LNCaP clone FGC (cell line): ENCODE measurements at regions not wholly inside any gene's neighbourhood (a gene's known extent, or its start where the extent isn't known, plus 50 kb on each side); places are given as distances from the start of the nearest gene placed in this dataset.

Source experiments
- DNase-seq: peaks from one replicate; pipeline ENCODE4 v3.0.0-alpha.2; 2011; ENCODE audit warnings: low read depth
- H3K4me3 ChIP-seq: 2 replicates; pipeline ENCODE4 v1.5.1; 2011; ENCODE audit warnings: mild to moderate bottlenecking, low read depth, low read length, control low read depth
- TF ChIP-seq, protein P1 (sequence below): IDR thresholded peaks from 2 replicates; pipeline ENCODE4 v1.5.1; 2012; ENCODE audit warnings: mild to moderate bottlenecking; ENCODE audit not compliant: control insufficient read depth, insufficient read depth; ENCODE audit errors: extremely low read depth

- TF ChIP-seq, protein P1, sequence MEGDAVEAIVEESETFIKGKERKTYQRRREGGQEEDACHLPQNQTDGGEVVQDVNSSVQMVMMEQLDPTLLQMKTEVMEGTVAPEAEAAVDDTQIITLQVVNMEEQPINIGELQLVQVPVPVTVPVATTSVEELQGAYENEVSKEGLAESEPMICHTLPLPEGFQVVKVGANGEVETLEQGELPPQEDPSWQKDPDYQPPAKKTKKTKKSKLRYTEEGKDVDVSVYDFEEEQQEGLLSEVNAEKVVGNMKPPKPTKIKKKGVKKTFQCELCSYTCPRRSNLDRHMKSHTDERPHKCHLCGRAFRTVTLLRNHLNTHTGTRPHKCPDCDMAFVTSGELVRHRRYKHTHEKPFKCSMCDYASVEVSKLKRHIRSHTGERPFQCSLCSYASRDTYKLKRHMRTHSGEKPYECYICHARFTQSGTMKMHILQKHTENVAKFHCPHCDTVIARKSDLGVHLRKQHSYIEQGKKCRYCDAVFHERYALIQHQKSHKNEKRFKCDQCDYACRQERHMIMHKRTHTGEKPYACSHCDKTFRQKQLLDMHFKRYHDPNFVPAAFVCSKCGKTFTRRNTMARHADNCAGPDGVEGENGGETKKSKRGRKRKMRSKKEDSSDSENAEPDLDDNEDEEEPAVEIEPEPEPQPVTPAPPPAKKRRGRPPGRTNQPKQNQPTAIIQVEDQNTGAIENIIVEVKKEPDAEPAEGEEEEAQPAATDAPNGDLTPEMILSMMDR: no peak
- no peak for DNase-seq
- H3K4me3 ChIP-seq: no peak overlapping the region
These were observed 1153.9 kb upstream of the TMPRSS15 start for GRCh38 chr21:19557488-19557887.

DNA sequence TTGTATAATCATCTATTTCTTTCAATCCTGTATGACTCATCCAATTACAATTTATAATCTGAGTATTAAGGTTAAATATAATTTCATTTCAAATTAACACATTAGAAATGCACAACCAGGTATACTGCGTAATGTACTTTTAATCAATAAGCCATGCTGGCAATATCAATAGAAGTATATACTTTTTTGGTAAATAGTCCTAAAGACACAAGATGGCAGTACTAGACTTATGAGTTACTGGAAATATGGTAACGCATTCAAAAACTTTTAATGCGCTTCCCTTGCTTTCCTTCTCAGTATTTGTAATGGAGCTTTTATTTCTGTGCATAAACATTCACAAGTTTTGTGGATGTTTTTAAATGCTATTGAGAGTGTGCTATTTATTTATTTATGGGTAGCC, 1162.0 kb upstream of the TMPRSS15 start:
- TF ChIP-seq, protein P1: peak; percentile 38; the same call in 1 of the 2 replicates
- no peak overlapping the region for H3K4me3 ChIP-seq
- no peak for DNase-seq

- H3K4me3 ChIP-seq: no peak overlapping the region
- DNase-seq: peak; percentile 61
- TF ChIP-seq, protein P1: no peak
These were observed 1163.4 kb upstream of the TMPRSS15 start for GRCh38 chr21:19566975-19567374.

GRCh38 chr21:19577381-19577780, 1173.8 kb upstream of the TMPRSS15 start:
- no peak overlapping the region for H3K4me3 ChIP-seq
- DNase-seq: no peak
- TF ChIP-seq, protein P1: no peak

- no peak for DNase-seq
- TF ChIP-seq, protein P1: no peak
- no peak overlapping the region for H3K4me3 ChIP-seq
These were observed 1186.5 kb upstream of the TMPRSS15 start for GRCh38 chr21:19590044-19590443.

GRCh38 chr21:19603011-19603593, 1199.5 kb upstream of the TMPRSS15 start:
- TF ChIP-seq, protein P1: no peak
- H3K4me3 ChIP-seq: no peak overlapping the region
- DNase-seq: peak; percentile 83

GRCh38 chr21:19608101-19608621, 1204.6 kb upstream of the TMPRSS15 start:
- no peak for DNase-seq
- TF ChIP-seq, protein P1: 0 out of 2 replicates have a peak, but pooled peaks have one; percentile 22
- H3K4me3 ChIP-seq: no peak overlapping the region
